Liver (tissue), 8 donors: ENCODE measurements at regions not wholly inside any gene's neighbourhood (a gene's known extent, or its start where the extent isn't known, plus 50 kb on each side); places are given as distances from the start of the nearest gene placed in this dataset.

Experiments
- DNase-seq: peaks from one replicate; pipeline ENCODE4 v3.0.0-alpha.2; 2017; ENCODE audit warnings: low spot score
- H3K27ac ChIP-seq, 2 donors: one replicate each; pipeline ENCODE4 v1.7.0; 2013; ENCODE audit warnings: inconsistent platforms in 2 of 2, low read length in 2 of 2, control low read depth in 1 of 2, low read depth in 1 of 2, mild to moderate bottlenecking in 1 of 2
- H3K27me3 ChIP-seq, 4 donors: one replicate each; pipeline versions ENCODE4 v1.6.1 to v1.7.0; 2013; ENCODE audit warnings: low read length in 3 of 4, inconsistent platforms in 1 of 4, mild to moderate bottlenecking in 1 of 4, moderate library complexity in 1 of 4; ENCODE audit not compliant: control insufficient read depth in 4 of 4, insufficient read depth in 4 of 4
- H3K36me3 ChIP-seq, 4 donors: one replicate each; pipeline versions ENCODE4 v1.6.1 to v1.7.0; 2013; ENCODE audit warnings: low read length in 3 of 4, mild to moderate bottlenecking in 3 of 4, low read depth in 1 of 4, moderate library complexity in 1 of 4; ENCODE audit not compliant: control insufficient read depth in 4 of 4, insufficient read depth in 3 of 4
- H3K4me1 ChIP-seq, 4 donors: one replicate each; pipeline versions ENCODE4 v1.6.1 to v1.7.0; 2013; ENCODE audit warnings: low read length in 3 of 4, mild to moderate bottlenecking in 3 of 4, moderate library complexity in 1 of 4; ENCODE audit not compliant: control insufficient read depth in 4 of 4, insufficient read depth in 4 of 4
- H3K4me3 ChIP-seq, 3 donors: one replicate each; pipeline versions ENCODE4 v1.6.1 to v1.7.0; 2013; ENCODE audit warnings: low read length in 3 of 3, control low read depth in 1 of 3, low read depth in 1 of 3, mild to moderate bottlenecking in 1 of 3
- H3K9ac ChIP-seq, 2 donors: one replicate each; pipeline ENCODE4 v1.7.0; 2013; ENCODE audit warnings: low read length in 2 of 2, mild to moderate bottlenecking in 2 of 2, moderate library complexity in 2 of 2, control low read depth in 1 of 2, low read depth in 1 of 2
- H3K9me3 ChIP-seq, 4 donors: one replicate each; pipeline versions ENCODE4 v1.6.1 to v1.7.0; 2013; ENCODE audit warnings: low read length in 3 of 4; ENCODE audit not compliant: control insufficient read depth in 4 of 4
- CTCF ChIP-seq: fragments of 150-350 bp; IDR thresholded peaks from 2 replicates; pipeline ENCODE4 v1.5.1; 2017; ENCODE audit warnings: improper control_type of control experiment, low read depth, low read length; ENCODE audit not compliant: missing input control
- EGR1 ChIP-seq, 2 donors: IDR thresholded peaks; 2 replicates each; pipeline ENCODE4 v1.6.1; 2016 to 2018; ENCODE audit warnings: antibody characterized with exemption in 2 of 2, low read depth in 2 of 2
- FOXA1 ChIP-seq: IDR thresholded peaks from 2 replicates; pipeline ENCODE4 v1.6.1; 2016; ENCODE audit warnings: antibody characterized with exemption
- FOXA2 ChIP-seq: IDR thresholded peaks from 2 replicates; pipeline ENCODE4 v1.6.1; 2016; ENCODE audit warnings: antibody characterized with exemption
- GABPA ChIP-seq, 2 donors: IDR thresholded peaks in 1 of 2; conservative IDR thresholded peaks in 1 of 2; 2 replicates each; pipeline ENCODE4 v1.6.1; 2016; ENCODE audit warnings: antibody characterized with exemption in 2 of 2, mild to moderate bottlenecking in 1 of 2, moderate library complexity in 1 of 2
- HNF4A ChIP-seq, 2 donors: conservative IDR thresholded peaks; 2 replicates each; pipeline ENCODE4 v1.6.1; 2016; ENCODE audit warnings: antibody characterized with exemption in 2 of 2, mild to moderate bottlenecking in 2 of 2
- JUND ChIP-seq, 2 donors: IDR thresholded peaks; 2 replicates each; pipeline ENCODE4 v1.6.1; 2016; ENCODE audit warnings: antibody characterized with exemption in 2 of 2
- NR2F2 ChIP-seq: IDR thresholded peaks from 2 replicates; pipeline ENCODE4 v1.6.1; 2016; ENCODE audit warnings: antibody characterized with exemption
- RAD21 ChIP-seq, 2 donors: IDR thresholded peaks; 2 replicates each; pipeline ENCODE4 v1.6.1; 2016; ENCODE audit warnings: antibody characterized with exemption in 2 of 2, mild to moderate bottlenecking in 2 of 2
- RXRA ChIP-seq, 2 donors: IDR thresholded peaks; 2 replicates each; pipeline ENCODE4 v1.6.1; 2017 to 2018; ENCODE audit warnings: antibody characterized with exemption in 2 of 2, mild to moderate bottlenecking in 1 of 2
- SP1 ChIP-seq: IDR thresholded peaks from 2 replicates; pipeline ENCODE4 v1.6.1; 2018; ENCODE audit warnings: antibody characterized with exemption, mild to moderate bottlenecking
- TAF1 ChIP-seq: conservative IDR thresholded peaks from 2 replicates; pipeline ENCODE4 v1.6.1; 2016; ENCODE audit warnings: antibody characterized with exemption, mild to moderate bottlenecking
- YY1 ChIP-seq: IDR thresholded peaks from 2 replicates; pipeline ENCODE4 v1.6.1; 2016; ENCODE audit warnings: antibody characterized with exemption, mild to moderate bottlenecking
- ZBTB33 ChIP-seq: IDR thresholded peaks from 2 replicates; pipeline ENCODE4 v1.6.1; 2016; ENCODE audit warnings: antibody characterized with exemption
- WGBS: extraction: QIAGEN DNeasy Blood & Tissue Kit; methylation state at CpG from one replicate; pipeline ENCODE4 v1.1.7; 2013; 5-methylcytosine and 5-hydroxymethylcytosine counted together
- TF ChIP-seq, protein P1 (sequence below): IDR thresholded peaks from 2 replicates; pipeline ENCODE4 v1.6.1; 2016; ENCODE audit warnings: antibody characterized with exemption, mild to moderate bottlenecking
- TF ChIP-seq, protein P2 (sequence below): IDR thresholded peaks from 2 replicates; pipeline ENCODE4 v1.6.1; 2016; ENCODE audit warnings: antibody characterized with exemption
- donor health status: healthy.
- donor health status: healthy.
- donor health status: healthy.
- donor health status: healthy.
- donor health status: healthy.

DNA sequence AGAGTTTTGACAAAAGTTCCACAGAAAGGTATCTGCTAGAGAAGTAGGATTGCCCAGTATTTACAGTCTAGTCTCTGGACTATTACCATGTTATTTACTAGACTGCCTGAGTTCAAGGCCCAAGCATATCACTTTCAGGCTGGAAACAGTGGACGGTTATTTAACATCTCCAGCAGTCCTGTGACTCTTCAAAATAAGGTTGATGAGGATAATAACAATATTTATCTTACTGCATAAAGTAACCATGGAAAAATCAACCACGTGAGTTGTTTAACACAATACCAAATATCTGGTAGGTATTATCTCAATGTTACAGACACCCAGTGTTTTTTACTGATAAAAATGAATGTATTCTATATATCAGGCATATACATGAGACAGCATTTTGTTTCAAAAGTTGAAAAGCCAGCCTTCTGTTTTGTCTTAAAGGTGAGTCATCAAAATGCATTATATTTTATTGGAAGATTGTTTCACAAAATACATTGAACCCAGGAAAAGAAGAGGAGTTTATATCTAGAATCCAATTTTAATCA, 535.8 kb downstream of the TBL1XR1 start:
- no peak for DNase-seq
- H3K4me3 ChIP-seq = no peak overlapping the region
- H3K27ac ChIP-seq = no peak overlapping the region
- no peak for TF ChIP-seq SP1
- no peak for TF ChIP-seq CTCF
- no peak for TF ChIP-seq HNF4A (conservative IDR thresholded peaks at IDR 0.05)
- no peak for TF ChIP-seq TAF1
- TF ChIP-seq FOXA2 = no peak
- no peak for TF ChIP-seq EGR1 (IDR thresholded peaks at IDR 0.05; ENCODE audit: low read depth in 2 of 2)
- no peak for TF ChIP-seq ZBTB33
- TF ChIP-seq JUND (IDR thresholded peaks at IDR 0.05) = no peak
- TF ChIP-seq RAD21 (IDR thresholded peaks at IDR 0.05) = no peak
- TF ChIP-seq FOXA1 = no peak
- no peak for TF ChIP-seq GABPA (IDR thresholded peaks at IDR 0.05 in 1 of 2, conservative IDR thresholded peaks at IDR 0.05 in 1 of 2)
- TF ChIP-seq YY1 = no peak
- H3K4me1 ChIP-seq = no peaks in the 10 kb centered on the region
- no peaks in the 10 kb centered on the region for H3K36me3 ChIP-seq
- no peaks in the 10 kb centered on the region for H3K27me3 ChIP-seq
- no peak overlapping the region for H3K9ac ChIP-seq
- 72% methylated on average over 2 of the region's 2 CpGs for WGBS
- no peaks in the 10 kb centered on the region for H3K9me3 ChIP-seq

DNA sequence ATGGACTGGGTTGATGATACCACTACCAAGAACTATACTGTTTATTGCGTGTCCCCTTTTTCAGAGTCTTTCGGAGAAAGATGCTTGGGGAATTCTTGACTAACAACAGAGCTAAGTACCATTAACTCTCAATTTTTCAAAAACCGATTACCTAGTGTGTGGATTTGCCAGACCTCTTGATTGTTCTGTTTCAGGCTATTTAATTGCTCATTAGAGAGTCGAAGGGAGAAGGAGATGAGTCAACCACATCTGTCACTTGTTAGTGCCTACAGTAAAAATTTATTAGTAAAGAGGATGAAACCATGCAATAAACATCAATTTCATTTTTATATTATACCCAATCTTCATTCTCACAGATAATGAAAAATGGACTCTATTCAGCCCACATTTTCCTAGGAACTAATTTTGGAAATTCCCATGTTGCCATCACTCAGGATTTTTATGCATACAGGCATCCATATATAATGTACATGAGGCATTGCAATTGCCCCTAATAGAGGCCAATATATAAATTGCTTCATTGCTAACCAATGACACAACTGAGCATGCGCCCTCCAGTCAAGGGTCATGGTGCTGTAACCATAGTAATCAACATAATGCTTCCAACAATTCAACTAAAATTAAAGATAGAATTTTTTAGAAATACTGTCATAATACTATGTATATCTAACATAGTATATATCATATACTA, 541.7 kb downstream of the TBL1XR1 start:
- H3K9ac ChIP-seq = no peak overlapping the region
- 80% methylated on average over 5 of the region's 5 CpGs for WGBS
- TF ChIP-seq RAD21 (IDR thresholded peaks at IDR 0.05) (no peak), HNF4A (conservative IDR thresholded peaks at IDR 0.05) (no peak), GABPA (IDR thresholded peaks at IDR 0.05 in 1 of 2, conservative IDR thresholded peaks at IDR 0.05 in 1 of 2) (no peak), YY1 (no peak), FOXA1 (no peak), NR2F2 (no peak), ZBTB33 (no peak), RXRA (IDR thresholded peaks at IDR 0.05) (no peak)
- TF ChIP-seq, protein P1, sequence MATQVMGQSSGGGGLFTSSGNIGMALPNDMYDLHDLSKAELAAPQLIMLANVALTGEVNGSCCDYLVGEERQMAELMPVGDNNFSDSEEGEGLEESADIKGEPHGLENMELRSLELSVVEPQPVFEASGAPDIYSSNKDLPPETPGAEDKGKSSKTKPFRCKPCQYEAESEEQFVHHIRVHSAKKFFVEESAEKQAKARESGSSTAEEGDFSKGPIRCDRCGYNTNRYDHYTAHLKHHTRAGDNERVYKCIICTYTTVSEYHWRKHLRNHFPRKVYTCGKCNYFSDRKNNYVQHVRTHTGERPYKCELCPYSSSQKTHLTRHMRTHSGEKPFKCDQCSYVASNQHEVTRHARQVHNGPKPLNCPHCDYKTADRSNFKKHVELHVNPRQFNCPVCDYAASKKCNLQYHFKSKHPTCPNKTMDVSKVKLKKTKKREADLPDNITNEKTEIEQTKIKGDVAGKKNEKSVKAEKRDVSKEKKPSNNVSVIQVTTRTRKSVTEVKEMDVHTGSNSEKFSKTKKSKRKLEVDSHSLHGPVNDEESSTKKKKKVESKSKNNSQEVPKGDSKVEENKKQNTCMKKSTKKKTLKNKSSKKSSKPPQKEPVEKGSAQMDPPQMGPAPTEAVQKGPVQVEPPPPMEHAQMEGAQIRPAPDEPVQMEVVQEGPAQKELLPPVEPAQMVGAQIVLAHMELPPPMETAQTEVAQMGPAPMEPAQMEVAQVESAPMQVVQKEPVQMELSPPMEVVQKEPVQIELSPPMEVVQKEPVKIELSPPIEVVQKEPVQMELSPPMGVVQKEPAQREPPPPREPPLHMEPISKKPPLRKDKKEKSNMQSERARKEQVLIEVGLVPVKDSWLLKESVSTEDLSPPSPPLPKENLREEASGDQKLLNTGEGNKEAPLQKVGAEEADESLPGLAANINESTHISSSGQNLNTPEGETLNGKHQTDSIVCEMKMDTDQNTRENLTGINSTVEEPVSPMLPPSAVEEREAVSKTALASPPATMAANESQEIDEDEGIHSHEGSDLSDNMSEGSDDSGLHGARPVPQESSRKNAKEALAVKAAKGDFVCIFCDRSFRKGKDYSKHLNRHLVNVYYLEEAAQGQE = no peak
- TF ChIP-seq, protein P2, sequence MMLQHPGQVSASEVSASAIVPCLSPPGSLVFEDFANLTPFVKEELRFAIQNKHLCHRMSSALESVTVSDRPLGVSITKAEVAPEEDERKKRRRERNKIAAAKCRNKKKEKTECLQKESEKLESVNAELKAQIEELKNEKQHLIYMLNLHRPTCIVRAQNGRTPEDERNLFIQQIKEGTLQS = no peak
- no peaks in the 10 kb centered on the region for H3K9me3 ChIP-seq
- DNase-seq = no peak
- no peaks in the 10 kb centered on the region for H3K36me3 ChIP-seq
- H3K4me1 ChIP-seq = no peaks in the 10 kb centered on the region
- no peak overlapping the region for H3K27ac ChIP-seq
- no peak overlapping the region for H3K4me3 ChIP-seq
- no peaks in the 10 kb centered on the region for H3K27me3 ChIP-seq
